OCI-LY7 (cell line): ENCODE measurements at regions not wholly inside any gene's neighbourhood (a gene's known extent, or its start where the extent isn't known, plus 50 kb on each side); places are given as distances from the start of the nearest gene placed in this dataset.

Source experiments
- CTCF ChIP-seq: fragments of 200-600 bp; sonication (generic); conservative IDR thresholded peaks from 2 replicates; pipeline ENCODE4 v1.5.1; 2014; ENCODE audit warnings: mild to moderate bottlenecking, antibody characterized with exemption, low read length, moderate library complexity, mixed read lengths
- EZH2phosphoT487 ChIP-seq: fragments of 200-600 bp; sonication (generic); IDR thresholded peaks from 2 replicates; pipeline ENCODE4 v1.6.1; 2018; ENCODE audit warnings: low read depth, borderline replicate concordance, mild to moderate bottlenecking, mixed run types, antibody characterized with exemption, low read length, moderate library complexity, mixed read lengths

GRCh38 chrX:124863303-124863702 is 456.4 kb upstream of the TEX13C start:
- TF ChIP-seq EZH2phosphoT487: no peak
- TF ChIP-seq CTCF: 0 out of 2 replicates have a peak, but pooled peaks have one; percentile 18
